PC-3 (cell line): ENCODE measurements at regions not wholly inside any gene's neighbourhood (a gene's known extent, or its start where the extent isn't known, plus 50 kb on each side); places are given as distances from the start of the nearest gene placed in this dataset.
"Not testable (repeated sequence)": the region's sequence is repeated elsewhere in the genome, so short reads cannot be mapped to it uniquely, and the experiment has no call there.

Experiments used
- CTCF ChIP-seq: fragments of 300-600 bp; sonication (generic); conservative IDR thresholded peaks from 2 replicates; pipeline ENCODE4 v1.5.1; 2017; ENCODE audit warnings: antibody characterized with exemption, low read depth, mild to moderate bottlenecking, low read length
- EZH2 ChIP-seq: fragments of 300-600 bp; sonication (generic); IDR thresholded peaks from one replicate; pipeline ENCODE4 v1.6.1; 2017; ENCODE audit warnings: antibody characterized with exemption, mild to moderate bottlenecking, low read length; ENCODE audit not compliant: unreplicated experiment
- EZH2phosphoT487 ChIP-seq: fragments of 300-600 bp; sonication (generic); IDR thresholded peaks from 2 replicates; pipeline ENCODE4 v1.6.1; 2018; ENCODE audit warnings: mild to moderate bottlenecking, antibody characterized with exemption, low read length, borderline replicate concordance

GRCh38 chr1:800397-800796 is 113.9 kb upstream of the OR4F16 start:
- not testable (repeated sequence) for TF ChIP-seq CTCF, EZH2phosphoT487, EZH2
